Transverse colon (tissue), 4 donors: ENCODE measurements at regions not wholly inside any gene's neighbourhood (a gene's known extent, or its start where the extent isn't known, plus 50 kb on each side); places are given as distances from the start of the nearest gene placed in this dataset.

ENCODE experiments used
- DNase-seq: peaks from one replicate; pipeline ENCODE4 v3.0.0-alpha.2; 2019
- H3K27ac ChIP-seq, 4 donors: fragments of 200-600 bp; sonication (generic); 2 replicates each; pipeline ENCODE4 v1.5.1; 2016 to 2018; ENCODE audit warnings: inconsistent platforms in 4 of 4
- H3K27me3 ChIP-seq: fragments of 200-600 bp; sonication (generic); 2 replicates; pipeline ENCODE4 v1.5.1; 2017; ENCODE audit warnings: inconsistent platforms
- H3K36me3 ChIP-seq, 4 donors: fragments of 200-600 bp; sonication (generic); 2 replicates each; pipeline ENCODE4 v1.5.1; 2017 to 2019; ENCODE audit warnings: inconsistent platforms in 4 of 4
- H3K4me1 ChIP-seq, 4 donors: fragments of 200-600 bp; sonication (generic); 2 replicates each; pipeline ENCODE4 v1.5.1; 2017 to 2020; ENCODE audit warnings: inconsistent platforms in 4 of 4
- H3K4me3 ChIP-seq, 4 donors: fragments of 200-600 bp; sonication (generic); 1 replicate in 1 of 4; 2 replicates in 3 of 4; pipeline versions ENCODE4 v1.5.1 to v1.6.1; 2017 to 2019; ENCODE audit warnings: inconsistent platforms in 4 of 4
- H3K9me3 ChIP-seq, 2 donors: fragments of 200-600 bp; sonication (generic); 2 replicates each; pipeline ENCODE4 v1.5.1; 2017 to 2019; ENCODE audit warnings: inconsistent platforms in 2 of 2
- CTCF ChIP-seq, 5 experiments: fragments of 200-600 bp in 3 of 5; fragments of 450-650 bp in 2 of 5; sonication (generic) in 3 of 5; IDR thresholded peaks; 1 replicate in 2 of 5; 2 replicates in 3 of 5; pipeline ENCODE4 v1.5.1; 2016 to 2017; ENCODE audit warnings: antibody characterized with exemption in 5 of 5, inconsistent platforms in 3 of 5, mild to moderate bottlenecking in 2 of 5, moderate library complexity in 1 of 5
- EP300 ChIP-seq: sonication (generic); formaldehyde crosslinking; IDR thresholded peaks from one replicate; pipeline ENCODE4 v1.6.1; 2017; ENCODE audit warnings: antibody characterized with exemption, low read depth
- POLR2A ChIP-seq: fragments of 450-650 bp; IDR thresholded peaks from one replicate; pipeline ENCODE4 v1.6.1; 2016; ENCODE audit warnings: antibody characterized with exemption, mild to moderate bottlenecking, moderate library complexity
- POLR2AphosphoS5 ChIP-seq, 3 donors: sonication (generic); formaldehyde crosslinking; IDR thresholded peaks; one replicate each; pipeline ENCODE4 v1.6.1; 2016; ENCODE audit warnings: antibody characterized with exemption in 3 of 3
- whole genome bisulfite sequencing, 2 donors: methylation state at CpG; one replicate each; pipeline ENCODE4 v1.1.5; 2018; ENCODE audit warnings: low coverage in 1 of 2; 5-methylcytosine and 5-hydroxymethylcytosine counted together
- in situ Hi-C, 4 donors: fragments of 200-750 bp; cut with MboI; loops; one replicate each; pipeline versions ENCODE4 v1.15.0 to v1.15.1; 2017; ENCODE audit warnings: low sequenced_read_pairs in 3 of 4, low pct_ligation_motif_present in 1 of 4, low pct_unique_long_range_greater_than_20kb in 1 of 4
- intact Hi-C: fragments of 100-400 bp; cut with DNase I; formaldehyde crosslinking; loops from one replicate; pipeline ENCODE4 v1.15.1; 2023; ENCODE audit warnings: low total_unique reads

- intact Hi-C loops, result no loop called here
- in situ Hi-C loops, result no loop called here
- Histone ChIP-seq H3K36me3 (no peaks in the 10 kb centered on the region), H3K27me3 (no peaks in the 10 kb centered on the region), H3K4me3 (no peak overlapping the region), H3K4me1 (peaks cover 0 to 13% (median 6%) of the 10 kb centered on the region in 4 donors), H3K27ac (no peak overlapping the region), H3K9me3 (no peaks in the 10 kb centered on the region)
- WGBS, 2 donors, result 50 to 59% methylated on average over 5 to 6 of the region's 6 CpGs
- no peak for DNase-seq
- TF ChIP-seq POLR2A (no peak), POLR2AphosphoS5 (IDR thresholded peaks at IDR 0.05) (no peak)
These were observed 94.5 kb upstream of the TMEM178A start for GRCh38 chr2:39571111-39571731.

GRCh38 chr2:39573276-39573675, 92.4 kb upstream of the TMEM178A start:
- Histone ChIP-seq H3K4me1 (peaks cover 0 to 7% (median 3%) of the 10 kb centered on the region in 4 donors), H3K9me3 (no peaks in the 10 kb centered on the region), H3K36me3 (no peaks in the 10 kb centered on the region), H3K27ac (no peak overlapping the region), H3K27me3 (no peaks in the 10 kb centered on the region), H3K4me3 (no peak overlapping the region)
- no peak for DNase-seq
- 95 to 100% methylated on average over 1 of the region's 1 CpG for WGBS, 2 donors
- TF ChIP-seq CTCF (IDR thresholded peaks at IDR 0.05), result no peak
- TF ChIP-seq EP300, result no peak
- in situ Hi-C loops (no loop called here), intact Hi-C loops (no loop called here)

- in situ Hi-C loops, result no loop called here
- Histone ChIP-seq H3K4me1 (no peaks in the 10 kb centered on the region), H3K27me3 (no peaks in the 10 kb centered on the region), H3K9me3 (peaks cover 4 to 5% of the 10 kb centered on the region in 2 donors), H3K27ac (no peak overlapping the region), H3K36me3 (no peaks in the 10 kb centered on the region), H3K4me3 (no peak overlapping the region)
- intact Hi-C loops, result no loop called here
- no peak for DNase-seq
- WGBS, 2 donors, result 33 to 87% methylated on average over 1 of the region's 1 CpG
- no peak for TF ChIP-seq POLR2AphosphoS5 (IDR thresholded peaks at IDR 0.05)
- TF ChIP-seq EP300, result no peak
- TF ChIP-seq CTCF (IDR thresholded peaks at IDR 0.05), result no peak
- no peak for TF ChIP-seq POLR2A
These were observed 83.9 kb upstream of the TMEM178A start for GRCh38 chr2:39581866-39582265.

GRCh38 chr2:39583213-39583612, 82.5 kb upstream of the TMEM178A start:
- Histone ChIP-seq H3K27ac (no peak overlapping the region), H3K36me3 (no peaks in the 10 kb centered on the region), H3K27me3 (no peaks in the 10 kb centered on the region), H3K4me1 (no peaks in the 10 kb centered on the region), H3K4me3 (no peak overlapping the region), H3K9me3 (peaks cover 4 to 5% of the 10 kb centered on the region in 2 donors)
- in situ Hi-C loops (no loop called here), intact Hi-C loops (no loop called here)
- TF ChIP-seq EP300, result no peak
- no peak for TF ChIP-seq POLR2AphosphoS5 (IDR thresholded peaks at IDR 0.05)
- no peak for TF ChIP-seq POLR2A
- no peak for TF ChIP-seq CTCF (IDR thresholded peaks at IDR 0.05)
- 93 to 94% methylated on average over 2 of the region's 2 CpGs for WGBS, 2 donors
- no peak for DNase-seq

GRCh38 chr2:39583781-39584180, 81.9 kb upstream of the TMEM178A start:
- Histone ChIP-seq H3K4me1 (no peaks in the 10 kb centered on the region), H3K27ac (no peak overlapping the region), H3K4me3 (no peak overlapping the region), H3K9me3 (peaks cover 4 to 5% of the 10 kb centered on the region in 2 donors), H3K36me3 (no peaks in the 10 kb centered on the region), H3K27me3 (no peaks in the 10 kb centered on the region)
- TF ChIP-seq CTCF (IDR thresholded peaks at IDR 0.05) (no peak), POLR2AphosphoS5 (IDR thresholded peaks at IDR 0.05) (no peak), EP300 (no peak), POLR2A (no peak)
- WGBS, 2 donors, result 76 to 80% methylated on average over 3 to 6 of the region's 6 CpGs
- DNase-seq, result no peak
- intact Hi-C loops, result no loop called here
- in situ Hi-C loops, result no loop called here
